GM18868 (cell line): ENCODE measurements at regions not wholly inside any gene's neighbourhood (a gene's known extent, or its start where the extent isn't known, plus 50 kb on each side); places are given as distances from the start of the nearest gene placed in this dataset.
A peak's percentile ranks its signal among the peaks of the same experiment; 100 is the strongest.
"Not testable (repeated sequence)": the region's sequence is repeated elsewhere in the genome, so short reads cannot be mapped to it uniquely, and the experiment has no call there.

ENCODE experiments used
- ATAC-seq: cut with Tn5 transposase; IDR thresholded peaks from one replicate; pipeline ENCODE4 v1.9.1; 2021; ENCODE audit warnings: mild to moderate bottlenecking, moderate library complexity; ENCODE audit not compliant: unreplicated experiment

DNA sequence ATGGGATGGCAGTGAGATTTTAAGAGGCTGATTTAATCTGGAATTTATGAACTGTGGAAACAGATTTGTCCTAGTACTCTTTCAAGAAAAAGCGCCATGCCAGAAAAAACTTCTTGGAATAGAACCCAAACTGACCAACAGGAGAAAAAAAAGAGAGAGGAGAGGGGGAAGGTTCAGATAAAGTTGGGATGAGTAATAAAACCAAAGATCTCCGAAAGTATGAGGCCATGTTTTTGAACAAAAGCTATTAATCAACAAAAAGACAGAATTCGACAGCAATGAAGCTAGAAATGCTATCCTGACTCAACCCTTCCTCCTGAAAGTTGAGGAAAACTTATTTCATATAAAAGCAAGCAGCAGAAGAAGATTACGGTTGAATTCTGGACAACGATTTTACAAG lies 135.5 kb downstream of the CEMIP2 start:
- no peak for ATAC-seq

DNA sequence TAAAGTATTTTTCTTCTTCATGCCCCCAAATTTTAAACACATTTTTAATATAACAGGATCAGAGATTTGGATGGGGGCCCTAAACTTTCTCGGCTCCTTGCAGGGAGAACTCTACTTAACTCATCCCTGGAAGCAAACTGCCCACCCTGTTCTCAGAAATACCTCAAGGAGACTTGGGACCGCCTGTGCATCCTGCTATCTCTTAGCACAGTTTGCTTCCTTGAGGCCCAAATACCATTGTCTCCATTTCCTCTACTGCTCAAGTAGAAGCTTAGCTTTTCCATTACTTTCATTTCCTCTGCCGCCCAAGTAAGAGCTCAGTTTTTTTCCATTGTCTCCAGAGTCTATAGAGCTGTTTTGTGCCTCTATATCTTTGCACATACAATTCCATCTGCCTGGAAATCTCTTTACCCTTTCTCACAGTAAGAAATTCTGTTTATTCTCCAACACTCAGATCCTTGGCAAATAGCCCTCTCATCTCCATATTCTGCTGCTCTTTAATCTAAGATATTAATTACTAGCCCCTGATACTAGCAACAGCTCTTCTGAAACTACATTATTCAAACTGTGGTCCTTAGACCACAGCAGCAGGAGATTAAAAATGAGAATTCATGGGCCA lies 137.8 kb downstream of the CEMIP2 start:
- ATAC-seq: no peak

- no peak for ATAC-seq
Observed at GRCh38 chr9:71629578-71630215, 138.6 kb downstream of the CEMIP2 start.

- ATAC-seq: no peak
Observed at GRCh38 chr9:71628247-71628646, 140.1 kb downstream of the CEMIP2 start.

DNA sequence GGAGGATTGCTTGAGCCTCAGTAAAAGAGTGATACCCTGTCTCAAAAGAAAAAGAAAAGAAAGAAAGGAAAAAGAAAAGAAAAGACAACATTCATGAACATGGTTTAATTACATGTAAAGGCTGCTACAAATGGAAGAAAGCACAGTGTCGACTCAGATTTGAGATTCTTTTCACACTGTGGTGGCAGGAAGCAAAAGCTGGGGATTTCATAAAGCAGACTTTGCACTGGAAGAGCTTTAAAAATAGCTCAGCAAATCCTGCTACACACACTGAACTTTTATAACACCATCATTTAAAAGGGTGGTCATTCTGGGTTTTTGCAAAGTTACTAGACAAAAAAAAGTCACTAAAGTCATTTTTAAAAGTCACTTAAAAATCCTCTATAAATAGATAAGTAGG lies 140.8 kb downstream of the CEMIP2 start:
- no peak for ATAC-seq

DNA sequence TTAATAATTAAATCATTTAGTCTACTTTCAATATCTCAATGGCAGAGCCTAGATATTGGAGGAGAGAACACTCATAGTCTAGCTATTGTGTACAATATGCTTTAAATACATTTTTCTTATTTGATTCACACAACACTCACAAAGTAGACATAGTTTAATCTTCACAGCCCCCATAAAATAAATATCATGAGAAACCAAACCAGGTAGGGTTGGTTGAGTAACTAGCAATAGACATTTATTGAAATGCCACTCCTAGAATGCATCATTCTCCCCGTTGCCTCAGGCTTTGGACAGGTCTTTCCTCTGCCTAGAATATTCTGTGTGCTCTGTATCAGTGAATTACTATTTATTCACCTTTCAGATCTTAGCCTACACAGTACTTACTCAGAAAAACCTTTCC lies 141.9 kb downstream of the CEMIP2 start:
- no peak for ATAC-seq

DNA sequence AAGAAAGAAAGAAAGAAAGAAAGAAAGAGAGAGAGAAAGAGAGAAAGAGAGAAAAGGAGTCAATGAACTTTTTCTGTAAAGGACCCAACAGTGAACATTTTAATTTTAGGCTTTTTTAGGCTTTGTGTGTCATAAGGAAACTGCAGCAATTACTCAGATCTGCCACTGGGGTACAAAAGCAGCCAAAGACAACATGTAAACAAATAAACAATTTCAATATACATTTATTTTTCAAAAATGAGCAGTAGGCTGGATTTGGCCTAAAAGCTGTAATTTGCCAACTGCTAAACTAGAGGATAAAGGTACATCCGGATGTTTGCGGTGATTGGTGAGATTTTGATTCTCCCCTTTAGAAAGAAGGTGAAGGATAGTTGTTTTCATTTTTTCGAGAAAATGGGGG lies 143.6 kb downstream of the CEMIP2 start:
- ATAC-seq: no peak

DNA sequence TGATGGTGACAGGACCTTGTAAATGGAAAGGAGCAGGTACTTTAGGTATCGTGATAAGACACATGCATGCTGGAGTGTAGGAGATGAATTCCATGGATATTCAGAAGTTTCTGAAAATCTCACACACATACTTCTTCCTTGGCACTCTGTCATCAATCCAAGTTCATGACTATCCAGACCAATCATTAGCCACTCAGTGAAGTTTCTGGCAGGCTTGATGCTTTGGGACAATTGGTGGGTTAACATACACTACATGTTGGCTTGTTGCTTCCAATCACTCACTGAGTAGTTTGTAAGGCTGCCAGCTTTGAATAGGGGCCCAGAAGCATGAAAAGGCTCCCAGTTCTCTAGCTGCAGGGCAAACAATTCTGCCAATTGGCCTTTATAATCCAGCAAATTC lies 147.6 kb downstream of the CEMIP2 start:
- no peak for ATAC-seq

DNA sequence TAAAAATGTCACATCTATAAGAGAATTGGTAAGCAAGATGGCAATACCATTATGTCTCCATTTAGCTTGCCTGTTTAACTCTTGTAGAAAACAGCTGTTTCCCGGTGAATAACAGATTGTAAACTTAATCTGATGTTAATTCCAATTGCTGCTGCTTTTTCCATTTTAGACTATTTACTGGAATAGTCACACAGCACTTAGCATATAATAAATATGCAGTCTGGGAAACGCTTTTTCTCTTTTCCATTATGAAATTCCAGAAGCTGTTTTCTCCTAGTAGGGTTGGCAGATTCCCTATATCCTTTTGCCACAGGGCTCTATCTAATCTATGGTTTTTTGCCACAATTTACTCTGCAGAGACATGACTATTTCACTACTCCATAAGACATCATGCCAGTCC lies 148.0 kb downstream of the CEMIP2 start:
- no peak for ATAC-seq

- ATAC-seq: no peak
Observed at GRCh38 chr9:71619926-71620325, 148.4 kb downstream of the CEMIP2 start.

DNA sequence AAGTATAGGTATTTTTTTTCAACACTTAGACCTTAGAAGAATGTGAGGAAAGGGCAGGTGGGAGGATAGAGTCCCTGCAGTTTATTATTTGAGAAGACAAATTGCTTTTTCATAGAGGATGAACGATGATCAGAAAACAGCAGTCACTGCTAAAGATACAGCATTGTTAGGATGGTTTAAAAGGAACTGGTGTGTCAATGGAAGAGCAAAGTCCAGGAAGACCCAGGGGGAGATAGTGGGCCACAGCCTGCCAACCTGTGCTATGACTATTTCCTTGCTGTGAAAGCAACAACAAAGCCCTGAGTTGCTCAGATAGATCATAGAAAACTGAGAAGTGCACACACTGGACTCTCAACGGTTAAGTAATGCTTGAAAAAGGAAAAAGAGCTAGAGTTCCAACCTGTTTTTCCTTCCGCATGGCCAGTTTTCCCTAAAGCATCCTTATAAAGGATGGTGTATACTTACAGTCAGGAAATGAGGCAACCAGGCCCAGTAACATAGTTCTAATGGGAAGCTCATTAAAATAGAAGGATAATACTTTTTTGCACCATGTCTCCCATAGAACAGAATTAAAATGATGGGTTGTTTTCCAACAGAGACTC lies 153.8 kb downstream of the CEMIP2 start:
- ATAC-seq: no peak

- ATAC-seq: no peak
Observed at GRCh38 chr9:71612889-71613288, 155.4 kb downstream of the CEMIP2 start.

DNA sequence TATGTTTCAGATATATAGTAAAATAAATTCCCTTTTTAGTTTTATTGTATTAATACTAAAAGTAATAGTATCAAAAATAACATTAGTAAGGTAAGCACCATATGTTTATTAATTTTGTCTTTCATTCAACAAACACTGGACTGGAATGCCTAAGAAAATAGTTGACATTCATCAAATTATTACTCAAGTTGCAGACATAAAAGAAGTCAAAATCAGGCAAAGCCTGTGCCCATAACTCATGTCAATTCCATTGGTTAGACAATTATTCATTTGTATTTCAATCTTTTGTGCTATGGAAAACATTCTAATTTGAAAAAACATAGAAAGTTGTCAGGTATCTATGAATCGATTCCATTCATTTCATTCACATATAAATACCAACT lies 158.9 kb downstream of the CEMIP2 start:
- no peak for ATAC-seq

GRCh38 chr9:71608825-71609447 lies 159.4 kb downstream of the CEMIP2 start:
- no peak for ATAC-seq

GRCh38 chr9:71608021-71608420 lies 160.3 kb downstream of the CEMIP2 start:
- ATAC-seq: no peak

DNA sequence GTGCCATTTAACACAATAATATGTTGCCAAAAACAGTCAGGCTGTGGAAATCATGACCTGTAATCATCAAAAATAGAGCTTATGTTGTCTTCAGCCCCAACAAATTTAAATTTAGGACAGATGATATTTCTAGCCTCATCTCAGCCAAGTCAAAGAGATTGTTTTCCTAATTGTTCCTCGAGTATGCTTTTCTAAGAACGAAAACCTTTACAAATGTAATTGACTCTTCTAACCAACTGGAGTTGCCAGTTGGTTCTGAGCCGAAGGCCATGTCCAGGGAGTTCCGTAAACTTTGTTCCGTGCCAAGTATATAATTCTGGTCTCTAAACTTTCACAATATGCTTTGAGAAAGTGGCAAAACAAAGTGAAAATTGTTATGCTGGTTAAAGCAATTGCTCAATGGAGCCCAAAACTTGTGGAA lies 160.8 kb downstream of the CEMIP2 start:
- no peak for ATAC-seq

DNA sequence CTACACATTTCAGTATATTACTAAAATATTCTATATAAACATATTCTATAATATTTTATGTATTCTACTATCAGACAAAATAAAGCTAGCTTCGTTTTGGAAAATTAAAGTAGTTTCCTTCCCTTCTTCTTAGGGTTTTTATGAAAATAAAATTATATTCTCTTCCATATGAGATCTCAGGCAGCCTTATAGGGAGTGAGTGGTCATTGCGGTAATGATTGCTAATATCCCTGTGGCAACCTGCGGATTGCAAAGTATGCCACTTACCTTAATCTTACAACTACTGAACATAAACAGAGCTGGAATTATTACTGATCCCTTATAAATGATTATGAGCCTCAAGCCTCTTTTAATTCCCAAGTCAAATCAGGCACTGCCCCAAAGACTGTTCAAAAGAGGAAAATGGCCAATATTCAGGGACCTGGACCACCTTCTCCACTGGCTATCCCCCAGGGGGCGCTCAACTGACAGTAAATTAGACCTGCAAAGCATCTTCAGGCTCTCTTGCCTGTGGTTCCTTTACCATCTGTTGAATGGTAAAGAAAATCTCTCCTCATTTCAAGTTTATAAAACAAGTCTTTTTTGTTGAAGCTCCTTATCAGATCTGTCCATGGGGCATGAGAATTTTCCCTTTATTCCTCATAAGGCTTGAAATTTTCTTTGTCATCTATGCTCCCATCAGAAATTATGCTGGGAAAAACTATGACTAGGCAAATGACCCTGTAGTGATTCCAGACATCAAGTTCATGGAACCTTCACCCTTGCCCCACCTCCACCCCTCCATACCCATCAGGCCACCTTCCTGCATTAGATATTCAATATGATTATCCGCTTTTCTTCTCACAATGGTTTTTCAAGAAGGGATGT lies 163.9 kb downstream of the CEMIP2 start:
- ATAC-seq: peak; percentile 92

GRCh38 chr9:71602652-71603051 lies 165.7 kb downstream of the CEMIP2 start:
- no peak for ATAC-seq

DNA sequence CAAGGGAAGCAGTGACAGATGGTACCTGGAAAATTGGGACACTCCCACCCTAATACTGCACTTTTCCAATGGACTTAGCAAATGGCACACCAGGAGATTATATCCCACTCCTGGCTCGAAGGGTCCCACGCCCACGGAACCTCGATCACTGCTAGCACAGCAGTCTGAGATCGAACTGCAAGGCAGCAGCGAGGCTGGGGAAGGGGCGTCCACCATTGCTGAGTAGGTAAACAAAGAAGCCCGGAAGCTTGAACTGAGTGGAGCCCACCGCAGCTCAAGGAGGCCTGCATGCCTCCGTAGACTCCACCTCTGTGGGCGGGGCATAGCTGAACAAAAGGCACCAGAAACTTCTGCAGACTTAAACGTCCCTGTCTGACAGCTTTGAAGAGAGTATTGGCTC lies 172.6 kb downstream of the CEMIP2 start:
- ATAC-seq: not testable (repeated sequence)

DNA sequence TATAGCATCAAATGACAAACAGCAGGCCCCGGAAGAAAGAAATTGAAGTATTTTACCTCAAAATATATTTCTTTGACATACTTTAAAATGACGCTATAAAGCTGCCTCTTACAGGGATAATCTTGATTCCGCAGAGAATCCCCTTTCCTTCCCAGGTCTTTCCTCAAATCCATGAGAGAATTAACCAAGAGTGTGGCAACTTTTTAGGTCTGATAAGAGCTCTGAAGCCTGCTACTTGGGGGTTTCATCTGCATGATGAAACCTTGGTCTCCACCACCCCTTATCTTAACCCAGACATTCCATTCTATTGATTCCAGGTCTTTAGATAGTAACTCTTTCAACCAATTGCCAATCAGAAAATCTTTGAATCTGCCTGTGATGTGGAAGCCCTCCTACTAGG lies 173.8 kb downstream of the CEMIP2 start:
- no peak for ATAC-seq

GRCh38 chr9:71592400-71592799 lies 175.9 kb downstream of the CEMIP2 start:
- no peak for ATAC-seq
